SK-N-MC (cell line): ENCODE measurements at regions not wholly inside any gene's neighbourhood (a gene's known extent, or its start where the extent isn't known, plus 50 kb on each side); places are given as distances from the start of the nearest gene placed in this dataset.

Experiments
- DNase-seq: peaks from one replicate; pipeline ENCODE4 v3.0.0-alpha.2; 2011; ENCODE audit warnings: low read depth, low spot score
- H3K27ac ChIP-seq: fragments of 200-600 bp; sonication (generic); 2 replicates; pipeline ENCODE4 v1.5.1; 2016; ENCODE audit warnings: mixed run types
- H3K36me3 ChIP-seq: fragments of 200-600 bp; sonication (generic); 2 replicates; pipeline ENCODE4 v1.6.1; 2017; ENCODE audit warnings: antibody characterized with exemption, low read length, mixed read lengths; ENCODE audit not compliant: insufficient read depth
- H3K4me3 ChIP-seq: fragments of 200-600 bp; sonication (generic); 2 replicates; pipeline ENCODE4 v1.5.1; 2016
- H3K9ac ChIP-seq: fragments of 200-600 bp; sonication (generic); 2 replicates; pipeline ENCODE4 v1.8.0; 2017; ENCODE audit warnings: mixed run types, mixed read lengths; ENCODE audit not compliant: insufficient read length
- H3K9me3 ChIP-seq: fragments of 200-600 bp; sonication (generic); 2 replicates; pipeline ENCODE4 v1.6.1; 2017; ENCODE audit warnings: low read depth, mild to moderate bottlenecking, antibody characterized with exemption, low read length, moderate library complexity, mixed read lengths
- EZH2 ChIP-seq: fragments of 200-600 bp; sonication (generic); IDR thresholded peaks from one replicate; pipeline ENCODE4 v1.6.1; 2017; ENCODE audit warnings: antibody characterized with exemption
- FOXP2 ChIP-seq: optimal IDR thresholded peaks from 2 replicates; pipeline ENCODE3; 2011; ENCODE audit warnings: mild to moderate bottlenecking, moderate library complexity; ENCODE audit not compliant: insufficient read depth; ENCODE audit errors: extremely low read length, control extremely low read depth
- POLR2AphosphoS5 ChIP-seq: IDR thresholded peaks from 2 replicates; pipeline ENCODE4 v1.6.1; 2012; ENCODE audit warnings: mild to moderate bottlenecking, low read depth, low read length, borderline replicate concordance

DNA sequence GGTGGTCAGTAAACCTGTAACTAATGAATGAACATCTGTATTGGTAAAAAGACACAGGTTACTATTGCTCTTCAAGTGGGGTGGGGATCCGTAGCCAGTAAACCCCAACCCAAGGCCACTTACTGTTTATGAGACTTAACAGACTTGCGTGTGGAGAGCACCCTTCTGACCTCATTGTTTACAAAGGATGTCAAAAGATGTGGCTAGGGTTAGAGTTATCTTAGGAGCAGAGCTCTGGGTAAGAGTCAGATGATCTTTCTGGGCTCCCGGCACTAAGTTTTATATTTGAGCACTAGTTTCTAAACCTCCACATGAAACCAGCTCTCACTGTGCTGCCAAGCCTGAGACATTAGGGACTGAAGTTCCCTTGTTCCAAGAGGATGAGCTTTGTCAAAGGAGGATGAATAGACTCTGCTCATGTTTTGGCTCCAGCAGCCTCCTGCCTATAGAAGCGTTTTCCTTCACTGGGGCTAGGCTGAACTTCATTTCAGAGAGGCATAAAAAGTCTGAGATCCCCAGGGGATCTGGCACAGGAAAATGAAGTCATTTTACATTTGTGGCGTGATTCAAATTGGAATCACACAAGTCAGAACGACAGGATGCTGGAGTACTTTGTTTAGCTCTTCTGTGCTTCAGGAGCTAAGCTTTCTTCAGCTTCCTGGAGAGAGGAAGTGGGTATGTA lies 403.1 kb upstream of the TRIB2 start:
- TF ChIP-seq FOXP2: no peak
- no peak for TF ChIP-seq POLR2AphosphoS5
- no peak for TF ChIP-seq EZH2
- no peak for DNase-seq
- Histone ChIP-seq H3K36me3 (no peaks in the 10 kb centered on the region), H3K27ac (no peak overlapping the region), H3K9me3 (no peaks in the 10 kb centered on the region), H3K4me3 (peak overlapping the region; percentile 11; the same call in 1 of the 2 replicates), H3K9ac (no peak overlapping the region)

DNA sequence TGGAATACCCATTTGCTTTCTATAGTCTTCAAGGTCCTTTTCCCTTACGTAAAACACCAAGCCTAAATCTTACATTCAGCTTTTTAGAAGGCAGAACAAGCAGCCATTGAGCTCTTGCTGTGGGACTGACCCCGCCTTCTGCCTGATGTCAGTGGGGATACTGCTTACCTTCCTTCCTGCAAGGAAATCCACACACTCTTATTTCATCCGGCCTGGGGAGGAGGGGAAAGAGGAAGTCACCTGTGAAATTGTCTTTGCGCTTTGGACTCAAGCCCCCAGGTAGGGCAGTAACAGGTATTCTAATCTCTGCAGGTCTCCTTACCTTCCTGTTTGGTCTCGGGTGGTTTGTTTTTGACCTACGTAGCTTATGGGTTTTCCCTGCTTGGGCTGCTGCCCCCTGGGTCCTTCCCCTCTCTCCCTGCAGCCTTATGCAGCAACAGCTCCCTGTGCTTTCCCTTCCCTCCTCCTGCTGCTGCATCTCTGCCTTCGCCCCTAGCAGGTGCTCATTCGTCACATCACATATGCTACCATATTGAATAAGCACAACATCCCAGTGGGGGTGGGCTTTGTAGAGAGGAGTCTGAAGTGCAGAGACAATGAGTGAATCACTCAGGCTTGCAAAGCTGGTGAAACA lies 402.5 kb upstream of the TRIB2 start:
- DNase-seq: no peak
- Histone ChIP-seq H3K4me3 (peak overlapping the region; percentile 11; the same call in 1 of the 2 replicates), H3K27ac (no peak overlapping the region), H3K9ac (no peak overlapping the region), H3K36me3 (no peaks in the 10 kb centered on the region), H3K9me3 (no peaks in the 10 kb centered on the region)
- TF ChIP-seq FOXP2 (no peak), EZH2 (no peak), POLR2AphosphoS5 (no peak)

DNA sequence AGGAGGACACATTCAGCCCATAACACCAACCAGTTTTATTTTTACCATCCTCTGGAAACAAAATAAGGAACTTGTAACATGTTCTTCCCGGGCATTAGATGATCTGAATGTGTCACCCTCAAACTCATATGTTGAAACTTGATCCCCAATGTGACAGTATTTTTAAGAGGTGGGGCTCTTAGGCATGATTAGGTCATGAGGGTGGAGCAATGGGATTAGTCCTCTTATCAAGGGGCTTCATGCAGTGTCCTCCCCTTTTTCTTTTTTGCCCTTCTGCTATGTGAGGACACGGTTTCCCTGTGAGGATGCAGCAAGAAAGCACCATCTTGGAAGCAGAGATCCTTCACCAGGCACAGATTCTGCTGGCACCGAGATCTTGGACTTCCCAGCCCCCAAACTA lies 401.5 kb upstream of the TRIB2 start:
- Histone ChIP-seq H3K9ac (no peak overlapping the region), H3K4me3 (no peak overlapping the region), H3K27ac (no peak overlapping the region), H3K36me3 (no peaks in the 10 kb centered on the region), H3K9me3 (no peaks in the 10 kb centered on the region)
- no peak for DNase-seq
- no peak for TF ChIP-seq FOXP2
- no peak for TF ChIP-seq EZH2
- TF ChIP-seq POLR2AphosphoS5: no peak

DNA sequence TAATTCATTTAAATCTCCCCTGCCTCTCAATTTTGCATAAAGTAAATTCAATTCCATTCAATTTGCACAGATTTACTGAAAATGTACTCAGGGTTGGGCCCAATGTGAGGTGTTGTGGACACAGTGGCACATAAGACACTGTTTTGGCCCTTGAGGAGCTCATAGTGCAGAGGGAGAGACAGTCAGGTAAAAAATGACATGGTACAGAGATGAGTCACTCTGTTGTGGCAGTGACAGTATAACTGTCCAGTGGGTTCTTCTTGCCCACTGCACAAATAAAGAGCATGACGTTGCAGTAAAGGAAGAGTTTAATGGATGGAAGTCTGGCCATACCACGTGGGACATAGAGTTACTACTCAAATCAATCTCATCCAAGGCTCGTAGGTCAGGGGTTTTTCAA lies 400.3 kb upstream of the TRIB2 start:
- TF ChIP-seq EZH2 (no peak), POLR2AphosphoS5 (no peak), FOXP2 (no peak)
- Histone ChIP-seq H3K36me3 (no peaks in the 10 kb centered on the region), H3K9ac (no peak overlapping the region), H3K9me3 (no peaks in the 10 kb centered on the region), H3K4me3 (no peak overlapping the region), H3K27ac (no peak overlapping the region)
- DNase-seq: no peak

DNA sequence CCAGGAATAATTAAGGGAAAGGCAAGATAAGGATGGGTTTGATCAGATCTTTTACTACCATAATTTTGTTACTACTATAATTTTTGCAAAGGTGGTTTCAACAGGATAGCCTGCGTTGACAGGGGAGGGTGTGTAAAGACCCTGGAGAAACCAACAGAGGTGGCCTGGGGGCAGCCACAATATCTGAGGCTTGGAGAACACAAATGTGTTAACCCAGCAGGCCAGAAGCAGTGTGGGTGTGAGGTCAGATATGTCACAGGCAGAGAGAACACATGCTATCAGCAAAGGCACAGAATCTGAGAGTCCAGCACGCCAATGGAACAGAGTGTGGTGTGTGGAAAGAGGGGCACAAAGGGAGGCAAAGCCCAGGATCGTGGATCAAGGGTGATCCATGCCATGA lies 399.4 kb upstream of the TRIB2 start:
- TF ChIP-seq EZH2 (no peak), POLR2AphosphoS5 (no peak), FOXP2 (no peak)
- no peak overlapping the region for H3K9ac ChIP-seq
- no peaks in the 10 kb centered on the region for H3K36me3 ChIP-seq
- no peak for DNase-seq
- no peaks in the 10 kb centered on the region for H3K9me3 ChIP-seq
- no peak overlapping the region for H3K27ac ChIP-seq
- no peak overlapping the region for H3K4me3 ChIP-seq

DNA sequence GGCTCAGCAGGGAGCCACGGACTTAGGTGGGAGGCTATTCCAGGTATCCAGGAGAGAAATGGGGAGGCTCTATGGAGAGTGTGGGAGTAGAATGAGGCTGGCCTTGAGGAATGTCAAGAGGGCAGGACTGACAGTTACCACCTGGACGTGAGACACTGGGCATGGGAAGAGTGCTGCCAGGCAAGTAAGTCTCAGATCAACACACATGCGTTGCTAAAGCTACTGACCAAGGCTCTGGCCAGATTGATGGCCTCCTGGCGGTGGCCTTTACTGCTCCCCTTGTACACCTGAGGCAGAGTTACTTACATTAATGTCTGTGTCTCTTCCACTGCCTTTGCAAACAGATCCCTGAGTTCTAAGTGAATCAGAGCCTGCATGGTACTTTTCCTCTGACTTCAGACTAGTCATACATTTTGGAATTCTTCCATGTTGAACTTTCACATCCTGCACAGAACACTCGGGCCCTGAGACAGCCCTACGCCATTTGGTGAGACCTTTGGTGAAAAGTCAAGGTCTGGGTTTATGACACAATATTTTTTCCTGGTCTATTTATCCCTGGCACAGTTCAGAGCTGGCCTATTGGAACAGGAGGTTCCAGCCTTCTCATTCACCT lies 398.8 kb upstream of the TRIB2 start:
- H3K4me3 ChIP-seq: peak overlapping the region; percentile 36
- no peak for DNase-seq
- H3K9ac ChIP-seq: no peak overlapping the region
- H3K36me3 ChIP-seq: no peaks in the 10 kb centered on the region
- no peak overlapping the region for H3K27ac ChIP-seq
- no peaks in the 10 kb centered on the region for H3K9me3 ChIP-seq
- no peak for TF ChIP-seq POLR2AphosphoS5
- TF ChIP-seq FOXP2: no peak
- TF ChIP-seq EZH2: no peak

DNA sequence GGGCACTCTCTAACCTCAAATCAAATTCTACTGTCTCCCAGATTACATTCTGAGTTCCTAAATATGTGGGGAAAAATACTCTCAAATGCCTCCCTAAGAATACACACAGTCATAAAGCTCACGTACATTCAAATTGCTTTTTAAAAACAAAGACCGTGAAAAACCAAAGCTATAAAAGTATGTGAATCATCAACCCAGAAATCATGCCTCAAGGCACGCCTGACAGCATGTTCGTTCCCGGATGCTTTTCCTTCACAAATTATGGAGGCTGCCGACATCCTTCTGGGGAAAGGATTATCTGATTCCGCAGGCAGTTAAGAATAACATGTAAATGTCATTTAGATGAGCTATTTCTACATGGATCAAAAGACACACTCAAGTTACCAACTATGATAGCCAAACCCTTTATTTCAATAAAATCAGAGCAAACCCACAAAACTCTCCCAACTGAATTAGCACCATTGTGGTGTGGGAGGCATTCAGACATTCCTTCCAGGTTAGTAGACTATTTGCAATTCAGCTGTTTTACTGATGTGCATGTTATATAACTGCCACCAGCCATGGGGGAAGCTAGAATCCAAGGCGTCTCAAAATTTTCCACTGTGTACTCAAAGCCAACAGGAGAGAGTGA lies 398.2 kb upstream of the TRIB2 start:
- DNase-seq: peak; percentile 74
- Histone ChIP-seq H3K9ac (no peak overlapping the region), H3K9me3 (no peaks in the 10 kb centered on the region), H3K4me3 (peak overlapping the region; percentile 36), H3K36me3 (no peaks in the 10 kb centered on the region), H3K27ac (peak overlapping the region; percentile 43; the same call in 1 of the 2 replicates)
- no peak for TF ChIP-seq EZH2
- no peak for TF ChIP-seq FOXP2
- TF ChIP-seq POLR2AphosphoS5: peak; percentile 52; the same call in 1 of the 2 replicates
